ENCODE measurements at regions not wholly inside any gene's neighbourhood (a gene's known extent, or its start where the extent isn't known, plus 50 kb on each side); places are given as distances from the start of the nearest gene placed in this dataset.

- CTCF ChIA-PET: interaction anchor here (0.8 kb wide), 2 partner anchors 288 to 291 kb away, joined by 3 read pairs; no protein-coding TSS in a partner anchor
- POLR2A ChIA-PET: no interaction called here
Observed at GRCh38 chr10:24793648-24794379, 70.1 kb upstream of the ARHGAP21 start.

GRCh38 chr10:24792638-24793037 is 69.0 kb upstream of the ARHGAP21 start:
- CTCF ChIA-PET: interaction anchor here (0.8 kb wide), 1 partner anchor 289 kb away, joined by 3 read pairs; no protein-coding TSS in a partner anchor

GRCh38 chr10:24791084-24791726 is 67.5 kb upstream of the ARHGAP21 start:
- CTCF ChIA-PET: no interaction called here
- POLR2A ChIA-PET: no interaction called here

More at GRCh38 chr10:24792638-24793037, 69.0 kb upstream of the ARHGAP21 start:
- POLR2A ChIA-PET: no interaction called here

GRCh38 chr10:24790599-24790998 is 66.9 kb upstream of the ARHGAP21 start:
- ChIA-PET POLR2A (no interaction called here), CTCF (no interaction called here)

GRCh38 chr10:24790073-24790472 is 66.4 kb upstream of the ARHGAP21 start:
- POLR2A ChIA-PET: no interaction called here
- CTCF ChIA-PET: no interaction called here

- ChIA-PET POLR2A (no interaction called here), CTCF (no interaction called here)
Observed at GRCh38 chr10:24784923-24785322, 61.2 kb upstream of the ARHGAP21 start.

GRCh38 chr10:24784061-24784460 is 60.4 kb upstream of the ARHGAP21 start:
- POLR2A ChIA-PET: no interaction called here
- CTCF ChIA-PET: no interaction called here

- CTCF ChIA-PET: no interaction called here
- POLR2A ChIA-PET: no interaction called here
Observed at GRCh38 chr10:24783504-24783903, 59.8 kb upstream of the ARHGAP21 start.

- ChIA-PET POLR2A (no interaction called here), CTCF (no interaction called here)
Observed at GRCh38 chr10:24779737-24780136, 56.0 kb upstream of the ARHGAP21 start.

- CTCF ChIA-PET: no interaction called here
- POLR2A ChIA-PET: no interaction called here
Observed at GRCh38 chr10:24778298-24778697, 54.6 kb upstream of the ARHGAP21 start.

- ChIA-PET POLR2A (no interaction called here), CTCF (no interaction called here)
Observed at GRCh38 chr10:24777196-24777595, 53.5 kb upstream of the ARHGAP21 start.

- CTCF ChIA-PET: interaction anchor here (0.6 kb wide), 1 partner anchor 134 kb away, joined by 3 read pairs; no protein-coding TSS in a partner anchor
- POLR2A ChIA-PET: no interaction called here
Observed at GRCh38 chr10:24773939-24774589, 50.4 kb upstream of the ARHGAP21 start.

Data from activated CD8-positive, alpha-beta memory T cell treated with anti-CD3 and anti-CD28 coated beads for 36 hours (primary cell).